ENCODE measurements at regions not wholly inside any gene's neighbourhood (a gene's known extent, or its start where the extent isn't known, plus 50 kb on each side); places are given as distances from the start of the nearest gene placed in this dataset.
A peak's percentile ranks its signal among the peaks of the same experiment; 100 is the strongest.

GRCh38 chr1:29379443-29380073 lies 143.2 kb downstream of the PTPRU start:
- peak; percentile 68 for FAIRE-seq
- in situ Hi-C loops (cut with HindIII; ENCODE audit: extremely low pct_ligation_motif_present, low pct_unique_long_range_greater_than_20kb) (loop anchor here (25.0 kb wide), 1 partner anchor 708 kb away; no protein-coding TSS in a partner anchor), intact Hi-C loops (cut with micrococcal nuclease; ENCODE audit: unreplicated experiment) (no loop called here)
- ChIA-PET POLR2A (no interaction called here), CTCF (ENCODE audit: low intra/inter-chr PET ratio, low total read pairs) (interaction anchor here (0.9 to 1.3 kb wide), 4 partner anchors 469 to 1328 kb away, joined by 3 to 6 read pairs (median 4); no protein-coding TSS in a partner anchor)
- Histone ChIP-seq H3K27me3 (ENCODE audit: control insufficient read depth in 1 of 2, insufficient read depth in 2 of 2, low read length in 2 of 2) (peaks cover 0 to 1% of the 10 kb centered on the region in 2 experiments; a peak in 1 of 5 replicates), H3K27ac (ENCODE audit: extremely low read length, insufficient read depth, low read length) (no peak overlapping the region), H3K9me3 (ENCODE audit: low read length) (peaks cover 26% of the 10 kb centered on the region), H3K4me2 (ENCODE audit: low read depth, low read length) (no peak overlapping the region), H3K9ac (ENCODE audit: insufficient read depth, low read depth, low read length) (no peak overlapping the region), H3K79me2 (ENCODE audit: insufficient read depth, low read length) (no peaks in the 10 kb centered on the region), H4K20me1 (ENCODE audit: insufficient read depth, low read length) (no peaks in the 10 kb centered on the region), H2AFZ (ENCODE audit: low read length) (no peak overlapping the region), H3K4me1 (ENCODE audit: insufficient read depth, low read length) (no peaks in the 10 kb centered on the region), H3K4me3 (replicated peaks in 1 of 3; ENCODE audit: insufficient read depth in 1 of 3, low read depth in 2 of 3, low read length in 3 of 3) (no peak overlapping the region), H3K36me3 (replicated peaks in 1 of 2; ENCODE audit: control insufficient read depth in 1 of 2, insufficient read depth in 2 of 2, low read length in 2 of 2) (no peaks in the 10 kb centered on the region)
- WGBS (ENCODE audit: low lambda C conversion rate): 10% methylated on average over 7 of the region's 7 CpGs
- BruUV-seq (replicated peaks): no TSS peak
- ATAC-seq: no peak
- peak; percentile 53 for DNase-seq (ENCODE audit: low spot score)
- no peak for TF ChIP-seq ZNF790 (CRISPR knock-in tag; IDR thresholded peaks at IDR 0.05; ENCODE audit: borderline replicate concordance)
- TF ChIP-seq ATF7 (IDR thresholded peaks at IDR 0.05): no peak
- no peak for TF ChIP-seq ATF7 (CRISPR knock-in tag; IDR thresholded peaks at IDR 0.05)
- TF ChIP-seq ZNF496 (CRISPR knock-in tag; IDR thresholded peaks at IDR 0.05; ENCODE audit: insufficient replicate concordance): no peak
- TF ChIP-seq NRL (CRISPR knock-in tag; IDR thresholded peaks at IDR 0.05; ENCODE audit: borderline replicate concordance): no peak
- no peak for TF ChIP-seq CREBL2 (CRISPR knock-in tag; IDR thresholded peaks at IDR 0.05; ENCODE audit: borderline replicate concordance)
- TF ChIP-seq KLF15 (CRISPR knock-in tag; IDR thresholded peaks at IDR 0.05; ENCODE audit: borderline replicate concordance): no peak
- no peak for TF ChIP-seq SNAI1 (CRISPR knock-in tag; IDR thresholded peaks at IDR 0.05; ENCODE audit: borderline replicate concordance)
- no peak for TF ChIP-seq FOXJ3 (CRISPR knock-in tag; IDR thresholded peaks at IDR 0.05; ENCODE audit: borderline replicate concordance)
- TF ChIP-seq MYC (CRISPR knock-in tag; IDR thresholded peaks at IDR 0.05; ENCODE audit: borderline replicate concordance): no peak
- no peak for TF ChIP-seq PATZ1 (CRISPR knock-in tag; IDR thresholded peaks at IDR 0.05)
- peak; percentile 81 for TF ChIP-seq RAD21 (CRISPR knock-in tag; IDR thresholded peaks at IDR 0.05)
- no peak for TF ChIP-seq ZNF33B (CRISPR knock-in tag; IDR thresholded peaks at IDR 0.05)
- TF ChIP-seq BRD4 (CRISPR knock-in tag; IDR thresholded peaks at IDR 0.05): no peak
- no peak for TF ChIP-seq HOXA7 (CRISPR knock-in tag; IDR thresholded peaks at IDR 0.05)
- TF ChIP-seq THAP7 (CRISPR knock-in tag; IDR thresholded peaks at IDR 0.05): no peak
- TF ChIP-seq FIP1L1 (IDR thresholded peaks at IDR 0.05; ENCODE audit: borderline replicate concordance, insufficient read depth, low read depth, low read length): no peak
- no peak for TF ChIP-seq NCOA1 (CRISPR knock-in tag; IDR thresholded peaks at IDR 0.05)
- TF ChIP-seq PHF5A (CRISPR knock-in tag; IDR thresholded peaks at IDR 0.05; ENCODE audit: low read depth, unreplicated experiment): no peak
- peak; percentile 94 for TF ChIP-seq STAG1 (CRISPR knock-in tag; IDR thresholded peaks at IDR 0.05)
- TF ChIP-seq SAP130 (CRISPR knock-in tag; IDR thresholded peaks at IDR 0.05; ENCODE audit: low read depth): no peak
- TF ChIP-seq ZNF879 (CRISPR knock-in tag; IDR thresholded peaks at IDR 0.05): no peak
- TF ChIP-seq SETDB1 (CRISPR knock-in tag; IDR thresholded peaks at IDR 0.05; ENCODE audit: borderline replicate concordance): peak; percentile 97
- TF ChIP-seq ZSCAN12 (CRISPR knock-in tag; IDR thresholded peaks at IDR 0.05): no peak
